WTC11 (cell line): ENCODE measurements at regions not wholly inside any gene's neighbourhood (a gene's known extent, or its start where the extent isn't known, plus 50 kb on each side); places are given as distances from the start of the nearest gene placed in this dataset.
"Not testable (repeated sequence)": the region's sequence is repeated elsewhere in the genome, so short reads cannot be mapped to it uniquely, and the experiment has no call there.

Experiments used
- CREM ChIP-seq: sonication (generic); formaldehyde crosslinking; IDR thresholded peaks from 2 replicates; pipeline ENCODE4 v1.8.1; 2022; ENCODE audit warnings: mild to moderate bottlenecking, missing genetic modification reagents, moderate library complexity
- ELF4 ChIP-seq: sonication (generic); formaldehyde crosslinking; IDR thresholded peaks from 2 replicates; pipeline ENCODE4 v1.8.1; 2022; ENCODE audit warnings: low read depth, mild to moderate bottlenecking, moderate library complexity, missing genetic modification reagents
- ESRRA ChIP-seq: sonication (generic); formaldehyde crosslinking; IDR thresholded peaks from 2 replicates; pipeline ENCODE4 v1.8.1; 2022; ENCODE audit warnings: mild to moderate bottlenecking, missing genetic modification reagents, borderline replicate concordance
- FOXK1 ChIP-seq: sonication (generic); formaldehyde crosslinking; IDR thresholded peaks from 2 replicates; pipeline ENCODE4 v1.8.0; 2022; ENCODE audit warnings: mild to moderate bottlenecking, moderate library complexity, missing genetic modification reagents
- GABPB1 ChIP-seq: sonication (generic); formaldehyde crosslinking; IDR thresholded peaks from 2 replicates; pipeline ENCODE4 v1.8.1; 2023; ENCODE audit warnings: mild to moderate bottlenecking, missing genetic modification reagents
- JUN ChIP-seq: sonication (generic); formaldehyde crosslinking; IDR thresholded peaks from 2 replicates; pipeline ENCODE4 v1.8.0; 2023; ENCODE audit warnings: mild to moderate bottlenecking, missing genetic modification reagents
- KAT7 ChIP-seq: sonication (generic); formaldehyde crosslinking; IDR thresholded peaks from 2 replicates; pipeline ENCODE4 v1.8.1; 2023; ENCODE audit warnings: missing genetic modification reagents, mild to moderate bottlenecking, borderline replicate concordance
- MAX ChIP-seq: sonication (generic); formaldehyde crosslinking; IDR thresholded peaks from 2 replicates; pipeline ENCODE4 v1.8.0; 2022; ENCODE audit warnings: mild to moderate bottlenecking, missing genetic modification reagents
- SP1 ChIP-seq: sonication (generic); formaldehyde crosslinking; conservative IDR thresholded peaks from 2 replicates; pipeline ENCODE4 v1.8.1; 2022; ENCODE audit warnings: missing genetic modification reagents
- TF ChIP-seq, protein P1 (sequence below): sonication (generic); formaldehyde crosslinking; IDR thresholded peaks from 2 replicates; pipeline ENCODE4 v1.8.1; 2023; ENCODE audit warnings: mild to moderate bottlenecking, missing genetic modification reagents, moderate library complexity
- TF ChIP-seq, protein P2 (sequence below): fragments of 200-600 bp; IDR thresholded peaks from 2 replicates; pipeline ENCODE4 v1.8.0; 2022; ENCODE audit warnings: antibody characterized with exemption
- TF ChIP-seq, protein P3 (sequence below): sonication (generic); formaldehyde crosslinking; IDR thresholded peaks from 2 replicates; pipeline ENCODE4 v1.8.1; 2022; ENCODE audit warnings: mild to moderate bottlenecking, moderate library complexity, missing genetic modification reagents
- TF ChIP-seq, protein P4 (sequence below): sonication (generic); formaldehyde crosslinking; IDR thresholded peaks from 2 replicates; pipeline ENCODE4 v1.8.1; 2022; ENCODE audit warnings: mild to moderate bottlenecking, missing genetic modification reagents, moderate library complexity, borderline replicate concordance

DNA sequence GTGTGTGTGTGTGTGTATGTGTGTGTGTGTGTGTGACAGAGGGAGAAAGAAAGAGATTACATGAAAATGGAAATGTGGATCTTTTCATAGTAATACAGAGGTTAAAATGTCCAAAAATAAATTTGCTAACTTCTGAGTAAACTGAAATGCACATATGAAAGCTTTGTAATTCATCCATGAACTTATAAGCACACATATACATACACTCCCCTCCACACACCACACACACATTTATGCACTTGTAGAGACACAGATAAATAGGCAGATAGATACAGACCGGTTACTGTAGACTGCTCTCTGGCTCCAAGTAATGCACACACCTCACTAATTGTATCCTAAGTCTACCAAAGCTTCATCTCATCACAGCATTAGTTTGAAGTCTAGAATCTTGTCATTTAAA is 50.5 kb upstream of the PTPN20 start:
- TF ChIP-seq, protein P1, sequence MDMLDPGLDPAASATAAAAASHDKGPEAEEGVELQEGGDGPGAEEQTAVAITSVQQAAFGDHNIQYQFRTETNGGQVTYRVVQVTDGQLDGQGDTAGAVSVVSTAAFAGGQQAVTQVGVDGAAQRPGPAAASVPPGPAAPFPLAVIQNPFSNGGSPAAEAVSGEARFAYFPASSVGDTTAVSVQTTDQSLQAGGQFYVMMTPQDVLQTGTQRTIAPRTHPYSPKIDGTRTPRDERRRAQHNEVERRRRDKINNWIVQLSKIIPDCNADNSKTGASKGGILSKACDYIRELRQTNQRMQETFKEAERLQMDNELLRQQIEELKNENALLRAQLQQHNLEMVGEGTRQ, result not testable (repeated sequence)
- TF ChIP-seq SP1 (CRISPR knock-in tag); JUN (CRISPR knock-in tag); ESRRA (CRISPR knock-in tag); FOXK1 (CRISPR knock-in tag); ELF4 (CRISPR knock-in tag); GABPB1 (CRISPR knock-in tag); MAX (CRISPR knock-in tag); KAT7 (CRISPR knock-in tag); CREM: not testable (repeated sequence)
- TF ChIP-seq, protein P2, sequence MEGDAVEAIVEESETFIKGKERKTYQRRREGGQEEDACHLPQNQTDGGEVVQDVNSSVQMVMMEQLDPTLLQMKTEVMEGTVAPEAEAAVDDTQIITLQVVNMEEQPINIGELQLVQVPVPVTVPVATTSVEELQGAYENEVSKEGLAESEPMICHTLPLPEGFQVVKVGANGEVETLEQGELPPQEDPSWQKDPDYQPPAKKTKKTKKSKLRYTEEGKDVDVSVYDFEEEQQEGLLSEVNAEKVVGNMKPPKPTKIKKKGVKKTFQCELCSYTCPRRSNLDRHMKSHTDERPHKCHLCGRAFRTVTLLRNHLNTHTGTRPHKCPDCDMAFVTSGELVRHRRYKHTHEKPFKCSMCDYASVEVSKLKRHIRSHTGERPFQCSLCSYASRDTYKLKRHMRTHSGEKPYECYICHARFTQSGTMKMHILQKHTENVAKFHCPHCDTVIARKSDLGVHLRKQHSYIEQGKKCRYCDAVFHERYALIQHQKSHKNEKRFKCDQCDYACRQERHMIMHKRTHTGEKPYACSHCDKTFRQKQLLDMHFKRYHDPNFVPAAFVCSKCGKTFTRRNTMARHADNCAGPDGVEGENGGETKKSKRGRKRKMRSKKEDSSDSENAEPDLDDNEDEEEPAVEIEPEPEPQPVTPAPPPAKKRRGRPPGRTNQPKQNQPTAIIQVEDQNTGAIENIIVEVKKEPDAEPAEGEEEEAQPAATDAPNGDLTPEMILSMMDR, result not testable (repeated sequence)
- TF ChIP-seq, protein P3, sequence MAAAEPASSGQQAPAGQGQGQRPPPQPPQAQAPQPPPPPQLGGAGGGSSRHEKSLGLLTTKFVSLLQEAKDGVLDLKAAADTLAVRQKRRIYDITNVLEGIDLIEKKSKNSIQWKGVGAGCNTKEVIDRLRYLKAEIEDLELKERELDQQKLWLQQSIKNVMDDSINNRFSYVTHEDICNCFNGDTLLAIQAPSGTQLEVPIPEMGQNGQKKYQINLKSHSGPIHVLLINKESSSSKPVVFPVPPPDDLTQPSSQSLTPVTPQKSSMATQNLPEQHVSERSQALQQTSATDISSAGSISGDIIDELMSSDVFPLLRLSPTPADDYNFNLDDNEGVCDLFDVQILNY, result not testable (repeated sequence)
- TF ChIP-seq, protein P4, sequence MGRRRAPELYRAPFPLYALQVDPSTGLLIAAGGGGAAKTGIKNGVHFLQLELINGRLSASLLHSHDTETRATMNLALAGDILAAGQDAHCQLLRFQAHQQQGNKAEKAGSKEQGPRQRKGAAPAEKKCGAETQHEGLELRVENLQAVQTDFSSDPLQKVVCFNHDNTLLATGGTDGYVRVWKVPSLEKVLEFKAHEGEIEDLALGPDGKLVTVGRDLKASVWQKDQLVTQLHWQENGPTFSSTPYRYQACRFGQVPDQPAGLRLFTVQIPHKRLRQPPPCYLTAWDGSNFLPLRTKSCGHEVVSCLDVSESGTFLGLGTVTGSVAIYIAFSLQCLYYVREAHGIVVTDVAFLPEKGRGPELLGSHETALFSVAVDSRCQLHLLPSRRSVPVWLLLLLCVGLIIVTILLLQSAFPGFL, result not testable (repeated sequence)
